ENCODE measurements at regions not wholly inside any gene's neighbourhood (a gene's known extent, or its start where the extent isn't known, plus 50 kb on each side); places are given as distances from the start of the nearest gene placed in this dataset.

- DNase-seq: no peak
- TF ChIP-seq CTCF (IDR thresholded peaks at IDR 0.05): no peak
- intact Hi-C loops (cut with DNase I): no loop called here
- no peaks in the 10 kb centered on the region for H3K9me3 ChIP-seq
- H3K4me3 ChIP-seq: no peak overlapping the region
- no peak overlapping the region for H3K9ac ChIP-seq (ENCODE audit: low read depth in 2 of 2, low read length in 2 of 2)
- no peak overlapping the region for H3K27ac ChIP-seq
- no peaks in the 10 kb centered on the region for H3K36me3 ChIP-seq
- no peaks in the 10 kb centered on the region for H3K27me3 ChIP-seq
- H3K4me1 ChIP-seq: no peaks in the 10 kb centered on the region
Observed at GRCh38 chr14:98503086-98503815, 768.7 kb downstream of the BCL11B start.

- Histone ChIP-seq H3K36me3 (no peaks in the 10 kb centered on the region), H3K9me3 (no peaks in the 10 kb centered on the region), H3K4me3 (no peak overlapping the region), H3K4me1 (no peaks in the 10 kb centered on the region), H3K9ac (ENCODE audit: low read depth in 2 of 2, low read length in 2 of 2) (no peak overlapping the region), H3K27me3 (no peaks in the 10 kb centered on the region), H3K27ac (no peak overlapping the region)
- no peak for TF ChIP-seq CTCF (IDR thresholded peaks at IDR 0.05)
- no peak for DNase-seq
- intact Hi-C loops (cut with DNase I): no loop called here
Observed at GRCh38 chr14:98507264-98507663, 764.7 kb downstream of the BCL11B start.

- Histone ChIP-seq H3K27ac (no peak overlapping the region), H3K9ac (ENCODE audit: low read depth in 2 of 2, low read length in 2 of 2) (no peak overlapping the region), H3K4me1 (no peaks in the 10 kb centered on the region), H3K9me3 (no peaks in the 10 kb centered on the region), H3K4me3 (no peak overlapping the region), H3K36me3 (no peaks in the 10 kb centered on the region), H3K27me3 (no peaks in the 10 kb centered on the region)
- TF ChIP-seq CTCF (IDR thresholded peaks at IDR 0.05): no peak
- intact Hi-C loops (cut with DNase I): no loop called here
- DNase-seq: no peak
Observed at GRCh38 chr14:98510392-98510791, 761.6 kb downstream of the BCL11B start.

- Histone ChIP-seq H3K4me1 (no peaks in the 10 kb centered on the region), H3K9me3 (no peaks in the 10 kb centered on the region), H3K27me3 (no peaks in the 10 kb centered on the region), H3K27ac (no peak overlapping the region), H3K36me3 (no peaks in the 10 kb centered on the region), H3K9ac (ENCODE audit: low read depth in 2 of 2, low read length in 2 of 2) (no peak overlapping the region), H3K4me3 (no peak overlapping the region)
- TF ChIP-seq CTCF (IDR thresholded peaks at IDR 0.05): no peak
- intact Hi-C loops (cut with DNase I): no loop called here
- DNase-seq: no peak
Observed at GRCh38 chr14:98512501-98513251, 759.3 kb downstream of the BCL11B start.

- Histone ChIP-seq H3K4me1 (no peaks in the 10 kb centered on the region), H3K4me3 (no peak overlapping the region), H3K27me3 (no peaks in the 10 kb centered on the region), H3K9me3 (no peaks in the 10 kb centered on the region), H3K36me3 (no peaks in the 10 kb centered on the region), H3K9ac (ENCODE audit: low read depth in 2 of 2, low read length in 2 of 2) (no peak overlapping the region), H3K27ac (no peak overlapping the region)
- no peak for TF ChIP-seq CTCF (IDR thresholded peaks at IDR 0.05)
- no peak for DNase-seq
- intact Hi-C loops (cut with DNase I): no loop called here
Observed at GRCh38 chr14:98513558-98513957, 758.4 kb downstream of the BCL11B start.

All from colonic mucosa (tissue), 4 donors.